A673 (cell line): ENCODE measurements at regions not wholly inside any gene's neighbourhood (a gene's known extent, or its start where the extent isn't known, plus 50 kb on each side); places are given as distances from the start of the nearest gene placed in this dataset.

ENCODE experiments used
- CTCF ChIP-seq: fragments of 300-800, 200-600 bp; sonication (generic); conservative IDR thresholded peaks from 2 replicates; pipeline ENCODE4 v1.5.1; 2017; ENCODE audit warnings: low read depth, mild to moderate bottlenecking, antibody characterized with exemption, low read length, moderate library complexity, mixed read lengths
- EZH2 ChIP-seq: fragments of 200-600 bp; sonication (generic); IDR thresholded peaks from 2 replicates; pipeline ENCODE4 v1.6.1; 2017; ENCODE audit warnings: borderline replicate concordance, low read depth, mild to moderate bottlenecking, mixed read lengths, antibody characterized with exemption, low read length; ENCODE audit not compliant: poor library complexity, severe bottlenecking

GRCh38 chr7:114279901-114280300, 134.7 kb upstream of the FOXP2 start:
- no peak for TF ChIP-seq CTCF
- no peak for TF ChIP-seq EZH2
